Endothelial cell (in vitro differentiated cells): ENCODE measurements at regions not wholly inside any gene's neighbourhood (a gene's known extent, or its start where the extent isn't known, plus 50 kb on each side); places are given as distances from the start of the nearest gene placed in this dataset.

Source experiments
- DNase-seq: peaks from one replicate; pipeline ENCODE4 v3.0.0; 2021; ENCODE audit warnings: low spot score
- H3K27ac Mint-ChIP-seq: one replicate; pipeline ENCODE4 v1.8.0; 2021; ENCODE audit warnings: mixed read lengths, inconsistent platforms; ENCODE audit not compliant: unreplicated experiment
- H3K27me3 Mint-ChIP-seq: one replicate; pipeline ENCODE4 v1.8.0; 2021; ENCODE audit warnings: mild to moderate bottlenecking, moderate library complexity, mixed read lengths, inconsistent platforms; ENCODE audit not compliant: unreplicated experiment
- H3K36me3 Mint-ChIP-seq: one replicate; pipeline ENCODE4 v1.8.0; 2021; ENCODE audit warnings: mild to moderate bottlenecking, low read depth, mixed read lengths, inconsistent platforms; ENCODE audit not compliant: unreplicated experiment
- H3K4me1 Mint-ChIP-seq: one replicate; pipeline ENCODE4 v1.8.0; 2021; ENCODE audit warnings: mild to moderate bottlenecking, mixed read lengths, inconsistent platforms; ENCODE audit not compliant: unreplicated experiment
- H3K4me3 Mint-ChIP-seq: one replicate; pipeline ENCODE4 v1.8.0; 2021; ENCODE audit warnings: mild to moderate bottlenecking, mixed read lengths, inconsistent platforms; ENCODE audit not compliant: unreplicated experiment
- H3K9me3 Mint-ChIP-seq: one replicate; pipeline ENCODE4 v1.8.0; 2021; ENCODE audit warnings: mixed read lengths, inconsistent platforms; ENCODE audit not compliant: unreplicated experiment
- CTCF ChIP-seq: fragments of 200-600 bp; sonication (generic); IDR thresholded peaks from one replicate; pipeline ENCODE4 v1.5.0; 2021; ENCODE audit warnings: antibody characterized with exemption; ENCODE audit not compliant: unreplicated experiment

- DNase-seq = no peak
- Mint-ChIP-seq H3K4me3 (no peak overlapping the region), H3K4me1 (no peaks in the 10 kb centered on the region), H3K9me3 (no peaks in the 10 kb centered on the region), H3K27ac (no peak overlapping the region), H3K36me3 (no peaks in the 10 kb centered on the region), H3K27me3 (no peaks in the 10 kb centered on the region)
- TF ChIP-seq CTCF = no peak
These were observed 278.3 kb downstream of the RAP2B start for GRCh38 chr3:153440311-153440710.

- Mint-ChIP-seq H3K27me3 (no peaks in the 10 kb centered on the region), H3K36me3 (no peaks in the 10 kb centered on the region), H3K9me3 (no peaks in the 10 kb centered on the region), H3K4me3 (no peak overlapping the region), H3K4me1 (no peaks in the 10 kb centered on the region), H3K27ac (no peak overlapping the region)
- TF ChIP-seq CTCF = no peak
- no peak for DNase-seq
These were observed 280.4 kb downstream of the RAP2B start for GRCh38 chr3:153442386-153442785.

- H3K27me3 Mint-ChIP-seq = no peaks in the 10 kb centered on the region
- no peaks in the 10 kb centered on the region for H3K4me1 Mint-ChIP-seq
- H3K27ac Mint-ChIP-seq = no peak overlapping the region
- no peaks in the 10 kb centered on the region for H3K36me3 Mint-ChIP-seq
- TF ChIP-seq CTCF = no peak
- no peak for DNase-seq
- H3K4me3 Mint-ChIP-seq = no peak overlapping the region
- H3K9me3 Mint-ChIP-seq = no peaks in the 10 kb centered on the region
These were observed 280.9 kb downstream of the RAP2B start for GRCh38 chr3:153442799-153443487.

- no peak overlapping the region for H3K4me3 Mint-ChIP-seq
- H3K9me3 Mint-ChIP-seq = no peaks in the 10 kb centered on the region
- no peak for DNase-seq
- no peaks in the 10 kb centered on the region for H3K4me1 Mint-ChIP-seq
- no peak for TF ChIP-seq CTCF
- H3K27ac Mint-ChIP-seq = no peak overlapping the region
- H3K36me3 Mint-ChIP-seq = no peaks in the 10 kb centered on the region
- no peaks in the 10 kb centered on the region for H3K27me3 Mint-ChIP-seq
These were observed 281.9 kb downstream of the RAP2B start for GRCh38 chr3:153443961-153444360.

GRCh38 chr3:153445817-153446216 is 283.8 kb downstream of the RAP2B start:
- Mint-ChIP-seq H3K27me3 (no peaks in the 10 kb centered on the region), H3K4me3 (no peak overlapping the region), H3K36me3 (no peaks in the 10 kb centered on the region), H3K4me1 (no peaks in the 10 kb centered on the region), H3K27ac (no peak overlapping the region), H3K9me3 (no peaks in the 10 kb centered on the region)
- DNase-seq = no peak
- TF ChIP-seq CTCF = no peak
